Suprapubic skin (tissue), 3 donors: ENCODE measurements at regions not wholly inside any gene's neighbourhood (a gene's known extent, or its start where the extent isn't known, plus 50 kb on each side); places are given as distances from the start of the nearest gene placed in this dataset.

ENCODE experiments used
- CTCF ChIP-seq, 2 donors: fragments of 200-600 bp in 1 of 2; fragments of 450-650 bp in 1 of 2; sonication (generic) in 1 of 2; IDR thresholded peaks; one replicate each; pipeline ENCODE4 v1.5.1; 2016 to 2019; ENCODE audit warnings: antibody characterized with exemption in 2 of 2, mild to moderate bottlenecking in 1 of 2, moderate library complexity in 1 of 2
- EP300 ChIP-seq: sonication (generic); formaldehyde crosslinking; IDR thresholded peaks from one replicate; pipeline ENCODE4 v1.6.1; 2017; ENCODE audit warnings: antibody characterized with exemption
- POLR2A ChIP-seq, 2 donors: fragments of 450-650 bp; IDR thresholded peaks; one replicate each; pipeline ENCODE4 v1.6.1; 2017; ENCODE audit warnings: antibody characterized with exemption in 2 of 2, mild to moderate bottlenecking in 2 of 2, moderate library complexity in 2 of 2

GRCh38 chr22:48004936-48005335, 1242.5 kb downstream of the TBC1D22A start:
- TF ChIP-seq CTCF (IDR thresholded peaks at IDR 0.05) (no peak), EP300 (no peak), POLR2A (IDR thresholded peaks at IDR 0.05) (no peak)
